ENCODE measurements at regions not wholly inside any gene's neighbourhood (a gene's known extent, or its start where the extent isn't known, plus 50 kb on each side); places are given as distances from the start of the nearest gene placed in this dataset.

GRCh38 chr1:213481395-213481794, 430.4 kb downstream of the RPS6KC1 start:
- DNase-seq, result no peak
- Histone ChIP-seq H3F3A (replicated peaks; ENCODE audit: insufficient read depth) (no peaks in the 10 kb centered on the region), H3K4me3 (ENCODE audit: low read depth in 2 of 2, low read length in 1 of 2) (no peak overlapping the region), H2AFZ (ENCODE audit: low read depth) (no peak overlapping the region), H3K4me1 (ENCODE audit: control insufficient read depth in 1 of 2, insufficient read depth in 2 of 2, low read depth in 1 of 2, low read length in 1 of 2) (no peaks in the 10 kb centered on the region), H3K36me3 (replicated peaks in 1 of 2; ENCODE audit: control insufficient read depth in 1 of 2, insufficient read depth in 2 of 2, low read length in 1 of 2) (no peaks in the 10 kb centered on the region), H4K20me1 (ENCODE audit: insufficient read depth) (no peaks in the 10 kb centered on the region), H3K27me3 (ENCODE audit: insufficient read depth) (no peaks in the 10 kb centered on the region), H3K9me2 (no peaks in the 10 kb centered on the region), H3K9ac (no peak overlapping the region), H3K9me3 (no peaks in the 10 kb centered on the region), H3K27ac (ENCODE audit: low read depth in 2 of 2, low read length in 1 of 2) (no peak overlapping the region), H3K4me2 (no peak overlapping the region), H3K79me2 (ENCODE audit: insufficient read depth) (no peaks in the 10 kb centered on the region)
- ChIA-PET CTCF (no interaction called here), POLR2A (no interaction called here)
- 25% methylated on average over 2 of the region's 2 CpGs for WGBS (ENCODE audit: low lambda C conversion rate)
- TF ChIP-seq RFX5 (IDR thresholded peaks at IDR 0.05; ENCODE audit: low read length) (no peak), USF1 (IDR thresholded peaks at IDR 0.05; ENCODE audit: borderline replicate concordance, low read depth) (no peak), NFIC (IDR thresholded peaks at IDR 0.05; ENCODE audit: borderline replicate concordance) (no peak), RCOR1 (IDR thresholded peaks at IDR 0.05; ENCODE audit: low read length) (no peak), SMC3 (IDR thresholded peaks at IDR 0.05; ENCODE audit: low read depth, low read length) (no peak), USF2 (IDR thresholded peaks at IDR 0.05; ENCODE audit: borderline replicate concordance, low read depth, low read length) (no peak), MEF2A (IDR thresholded peaks at IDR 0.05; ENCODE audit: borderline replicate concordance, low read depth) (no peak)

- no peak for DNase-seq
- Histone ChIP-seq H2AFZ (ENCODE audit: low read depth) (no peak overlapping the region), H3K4me1 (ENCODE audit: control insufficient read depth in 1 of 2, insufficient read depth in 2 of 2, low read depth in 1 of 2, low read length in 1 of 2) (no peaks in the 10 kb centered on the region), H3K4me2 (no peak overlapping the region), H3K4me3 (ENCODE audit: low read depth in 2 of 2, low read length in 1 of 2) (no peak overlapping the region), H3K9me3 (no peaks in the 10 kb centered on the region), H3K79me2 (ENCODE audit: insufficient read depth) (no peaks in the 10 kb centered on the region), H3K9ac (no peak overlapping the region), H3K36me3 (replicated peaks in 1 of 2; ENCODE audit: control insufficient read depth in 1 of 2, insufficient read depth in 2 of 2, low read length in 1 of 2) (no peaks in the 10 kb centered on the region), H3K27ac (ENCODE audit: low read depth in 2 of 2, low read length in 1 of 2) (no peak overlapping the region), H3K9me2 (no peaks in the 10 kb centered on the region), H3F3A (replicated peaks; ENCODE audit: insufficient read depth) (no peaks in the 10 kb centered on the region), H3K27me3 (ENCODE audit: insufficient read depth) (no peaks in the 10 kb centered on the region), H4K20me1 (ENCODE audit: insufficient read depth) (no peaks in the 10 kb centered on the region)
- CTCF ChIA-PET, result no interaction called here
- POLR2A ChIA-PET, result no interaction called here
- no peak for TF ChIP-seq USF2 (IDR thresholded peaks at IDR 0.05; ENCODE audit: borderline replicate concordance, low read depth, low read length)
- TF ChIP-seq GATA2 (CRISPR knock-in tag; IDR thresholded peaks at IDR 0.05), result no peak
- no peak for TF ChIP-seq MXI1 (IDR thresholded peaks at IDR 0.05; ENCODE audit: low read depth, low read length)
- TF ChIP-seq PBX3 (IDR thresholded peaks at IDR 0.05), result no peak
- TF ChIP-seq ELF1 (IDR thresholded peaks at IDR 0.05), result no peak
- no peak for TF ChIP-seq RCOR1 (IDR thresholded peaks at IDR 0.05; ENCODE audit: low read length)
- 11% methylated on average over 3 of the region's 3 CpGs for whole genome bisulfite sequencing (ENCODE audit: low lambda C conversion rate)
Measured at GRCh38 chr1:213484333-213484732, 433.3 kb downstream of the RPS6KC1 start.

Measured in SK-N-SH (cell line).